GM19397 (cell line): ENCODE measurements at regions not wholly inside any gene's neighbourhood (a gene's known extent, or its start where the extent isn't known, plus 50 kb on each side); places are given as distances from the start of the nearest gene placed in this dataset.

Experiments used
- ATAC-seq: cut with Tn5 transposase; IDR thresholded peaks from one replicate; pipeline ENCODE4 v1.9.1; 2021; ENCODE audit warnings: mild to moderate bottlenecking, moderate library complexity; ENCODE audit not compliant: unreplicated experiment

DNA sequence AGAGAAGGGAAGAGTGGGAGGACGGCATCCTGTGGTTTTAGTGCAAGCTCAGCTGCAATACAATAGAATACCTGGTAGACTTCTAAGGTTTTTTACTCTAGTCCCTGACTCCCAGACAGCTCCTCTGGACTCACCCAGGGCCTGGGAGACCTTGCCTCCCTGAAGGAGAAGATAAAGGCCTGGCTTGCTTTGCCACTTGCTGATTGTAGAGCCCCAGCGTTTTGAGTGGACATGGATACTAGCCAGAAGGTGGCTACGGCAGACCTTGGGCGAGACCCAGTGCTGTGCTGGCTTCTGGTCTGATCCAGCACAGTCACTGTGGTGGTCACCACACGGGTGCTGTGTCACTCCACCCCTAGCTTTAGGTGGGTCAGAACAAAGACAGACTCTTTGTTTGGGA lies 72.2 kb upstream of the TTC14 start:
- ATAC-seq, result no peak

DNA sequence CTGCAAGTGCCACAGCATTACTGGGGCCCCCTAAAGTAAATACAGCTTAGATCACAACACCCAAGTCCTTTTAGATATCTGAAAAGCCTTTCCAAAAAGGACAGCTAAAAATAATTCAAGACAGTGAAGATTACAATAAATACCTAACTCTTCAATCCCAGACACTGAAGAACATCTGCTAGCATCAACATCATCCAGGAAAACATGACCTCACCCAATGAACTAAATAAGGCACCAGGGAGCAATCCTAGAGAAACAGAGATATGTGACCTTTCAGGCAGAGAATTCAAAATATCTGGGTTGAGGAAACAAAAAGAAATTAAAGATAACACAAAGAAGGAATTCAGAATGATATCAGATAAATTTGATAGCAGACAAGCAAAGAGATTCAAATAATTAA lies 71.7 kb upstream of the TTC14 start:
- no peak for ATAC-seq

DNA sequence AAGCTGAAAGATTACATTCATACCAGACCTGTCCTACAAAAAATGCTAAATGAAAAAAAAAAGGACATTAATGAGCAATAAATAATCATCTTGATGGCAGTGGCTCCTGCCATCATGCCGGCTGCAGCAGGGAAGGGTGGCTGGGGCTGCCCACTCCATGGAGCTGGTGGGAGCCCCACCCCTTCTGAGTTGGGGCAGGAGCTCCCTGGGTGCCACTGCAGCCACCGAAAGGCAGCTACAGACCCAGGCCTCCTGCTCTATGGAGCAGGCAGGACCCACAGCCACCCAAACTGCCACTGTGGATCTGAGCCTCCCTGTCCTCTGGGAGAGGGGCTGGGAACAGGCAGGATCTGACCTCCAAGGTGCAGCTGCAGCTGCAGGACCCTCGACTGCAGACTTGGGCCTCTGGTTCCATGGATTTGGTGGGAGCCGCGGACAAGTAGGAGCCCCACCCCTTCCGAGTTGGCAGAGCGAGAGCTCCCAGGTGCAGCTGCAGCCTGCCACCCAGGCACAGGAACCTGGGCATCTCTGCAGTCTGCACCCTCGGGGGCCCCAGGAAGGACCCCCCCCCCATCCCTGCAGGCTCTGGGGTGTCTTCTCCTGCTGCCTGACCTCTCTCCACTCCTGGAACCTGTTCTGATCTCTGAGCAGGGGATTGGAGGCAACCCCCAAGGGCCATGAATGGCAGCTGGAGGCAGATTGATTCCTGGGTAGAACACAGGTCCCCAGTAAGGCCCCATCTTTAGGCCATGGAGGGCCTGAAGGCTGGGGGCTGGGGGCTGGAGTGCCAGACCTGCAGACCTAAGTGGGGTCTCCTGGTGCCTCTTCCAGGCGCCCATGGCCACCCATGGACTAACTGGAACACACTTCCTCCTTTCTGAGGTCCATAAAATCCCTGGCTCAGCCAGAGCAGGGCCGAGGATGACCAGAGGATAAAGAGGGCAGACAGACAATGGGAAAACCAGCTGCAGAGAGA lies 70.4 kb upstream of the TTC14 start:
- no peak for ATAC-seq

DNA sequence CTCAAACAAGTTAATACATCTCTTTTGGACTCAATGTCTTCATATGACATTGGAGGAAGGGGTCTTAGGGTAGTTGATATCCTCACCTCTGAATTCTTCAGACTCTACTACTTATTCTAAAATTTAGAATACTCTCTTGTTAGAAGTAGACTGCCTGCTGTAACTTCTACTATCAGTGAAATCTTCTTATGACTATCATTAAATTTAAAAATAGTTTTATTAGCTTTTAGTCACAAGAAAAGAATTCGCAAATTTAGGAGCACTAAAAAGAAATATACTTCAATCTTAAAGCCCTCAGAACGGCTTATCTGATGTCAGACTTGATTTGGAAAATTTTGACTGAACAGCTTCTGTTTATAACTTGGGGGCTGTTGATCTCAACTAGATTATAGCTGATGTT lies 67.1 kb upstream of the TTC14 start:
- no peak for ATAC-seq

DNA sequence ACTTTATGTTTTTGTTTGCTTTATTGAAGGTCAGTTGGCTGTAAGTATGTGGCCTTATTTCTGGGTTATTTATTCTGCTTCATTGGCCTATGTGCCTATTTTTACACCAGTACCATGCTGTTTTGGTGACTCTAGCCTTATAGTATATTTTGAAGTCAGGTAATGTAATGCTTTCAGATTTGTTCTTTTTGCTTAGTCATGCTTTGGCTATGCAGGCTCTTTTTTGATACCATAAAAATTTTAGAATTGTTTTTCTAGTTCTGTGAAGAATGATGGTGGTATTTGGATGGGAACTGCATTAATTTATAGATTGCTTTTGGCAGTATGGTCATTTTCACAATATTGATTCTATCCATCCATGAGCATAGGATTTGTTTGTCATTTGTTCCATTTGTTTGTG lies 63.5 kb upstream of the TTC14 start:
- no peak for ATAC-seq

DNA sequence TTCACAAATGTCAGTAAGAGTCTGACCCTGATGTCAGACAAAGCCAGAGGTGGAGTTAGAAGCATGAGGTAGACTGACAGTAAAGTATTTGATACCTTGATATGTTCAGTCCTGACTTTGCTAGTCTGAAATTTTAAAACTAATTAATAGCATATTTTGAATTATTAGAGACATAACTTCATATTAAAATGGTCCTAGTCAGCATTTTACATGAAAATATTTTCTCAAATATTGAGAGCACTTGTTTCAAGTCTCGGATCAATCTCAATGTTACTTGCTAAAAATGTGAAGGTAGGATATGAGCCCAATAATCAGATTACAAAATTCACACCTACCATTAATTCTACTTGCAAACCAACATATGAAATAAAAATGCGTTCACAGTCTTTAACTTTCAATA lies 58.1 kb upstream of the TTC14 start:
- no peak for ATAC-seq

DNA sequence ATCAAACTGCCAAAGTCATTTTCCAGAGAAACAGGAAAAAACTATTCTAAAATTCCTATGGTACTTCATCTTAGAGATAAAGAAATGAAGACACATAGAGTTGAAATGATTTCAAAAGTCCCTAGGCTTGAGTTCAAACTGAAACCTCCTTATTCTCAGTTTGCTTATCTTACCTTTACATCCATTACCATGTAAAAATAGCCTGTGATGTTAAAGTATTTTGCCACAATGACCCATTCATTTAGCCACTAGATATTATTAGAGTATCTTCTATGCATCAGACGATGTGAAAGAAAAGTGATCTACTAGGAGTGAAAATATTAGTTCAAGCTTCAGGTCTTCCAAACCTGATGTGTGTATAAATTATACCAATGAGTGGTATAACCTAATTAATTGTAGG lies 55.1 kb upstream of the TTC14 start:
- ATAC-seq, result no peak

DNA sequence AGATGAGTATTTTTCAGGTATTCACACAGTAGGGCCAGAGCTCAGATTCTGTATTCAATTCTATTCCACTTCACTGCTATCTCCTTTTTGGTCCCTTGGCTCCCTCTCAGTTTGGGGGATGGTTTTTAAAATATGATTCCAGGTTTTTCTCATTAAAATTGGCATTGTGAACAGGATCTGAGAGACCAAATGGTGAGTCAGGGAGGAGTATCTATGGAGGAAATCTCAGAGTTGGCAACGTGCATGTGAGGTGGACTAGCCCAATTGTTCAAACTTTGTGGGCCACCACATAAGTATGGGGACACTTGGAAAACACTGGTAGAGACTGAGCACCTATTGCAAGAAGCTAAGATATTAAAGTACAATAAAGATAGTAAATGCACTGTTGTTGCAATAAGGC lies 53.9 kb upstream of the TTC14 start:
- no peak for ATAC-seq
